NCI-H1092 treated with DMSO at 0.1 percent for 48 hours (cell line): ENCODE measurements at regions not wholly inside any gene's neighbourhood (a gene's known extent, or its start where the extent isn't known, plus 50 kb on each side); places are given as distances from the start of the nearest gene placed in this dataset.
"Not testable (repeated sequence)": the region's sequence is repeated elsewhere in the genome, so short reads cannot be mapped to it uniquely, and the experiment has no call there.

ENCODE experiments used
- DNase-seq: peaks from one replicate; lab custom pipeline; 2025; lab: John Stamatoyannopoulos, UW

DNA sequence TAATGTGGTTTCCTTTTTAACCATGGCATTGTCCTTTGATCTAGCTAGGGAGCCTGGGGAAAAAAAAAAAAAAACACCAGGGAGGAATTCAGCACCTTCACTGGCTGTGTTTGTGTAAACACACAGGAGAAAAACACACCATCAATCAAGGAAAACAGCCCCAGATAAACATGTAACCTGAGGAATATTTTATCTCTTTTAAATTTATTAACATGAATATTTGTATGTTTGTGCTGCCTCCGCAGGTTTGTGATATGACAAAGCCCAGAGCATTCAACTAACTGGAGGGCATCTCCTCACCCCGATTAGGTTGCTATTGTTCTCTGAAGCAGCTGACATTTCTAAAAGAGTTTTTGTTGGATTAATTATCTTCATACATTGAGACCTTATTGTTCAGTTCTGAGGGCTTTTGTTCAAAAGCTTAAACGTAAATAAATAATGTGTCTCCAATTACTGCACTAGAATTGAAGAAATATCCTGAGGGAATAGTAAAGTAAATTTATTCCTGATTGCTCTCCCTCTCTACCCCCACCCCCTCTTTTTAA lies 89.4 kb upstream of the SEMA3E start:
- DNase-seq = peak; percentile 28

DNA sequence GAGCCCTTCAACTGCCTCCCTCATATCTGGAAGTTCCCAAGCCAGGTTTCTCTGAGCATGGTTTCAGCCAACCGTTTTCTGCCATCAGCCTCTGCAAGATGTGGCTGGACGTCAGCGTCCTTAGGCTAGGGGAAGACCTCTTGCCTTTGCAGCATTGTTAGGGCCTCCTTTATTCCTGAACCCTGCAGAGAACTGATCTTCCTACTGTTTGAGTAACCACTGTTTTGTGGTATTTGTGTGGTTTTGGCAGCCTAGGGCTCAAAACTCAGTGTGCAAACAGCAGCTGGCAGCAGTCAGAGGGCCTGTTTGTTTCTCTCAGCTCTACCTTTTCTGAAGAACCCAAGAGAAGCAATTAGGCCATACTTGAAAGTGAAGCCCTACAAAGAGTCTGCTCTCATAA lies 83.4 kb upstream of the SEMA3E start:
- DNase-seq = no peak

DNA sequence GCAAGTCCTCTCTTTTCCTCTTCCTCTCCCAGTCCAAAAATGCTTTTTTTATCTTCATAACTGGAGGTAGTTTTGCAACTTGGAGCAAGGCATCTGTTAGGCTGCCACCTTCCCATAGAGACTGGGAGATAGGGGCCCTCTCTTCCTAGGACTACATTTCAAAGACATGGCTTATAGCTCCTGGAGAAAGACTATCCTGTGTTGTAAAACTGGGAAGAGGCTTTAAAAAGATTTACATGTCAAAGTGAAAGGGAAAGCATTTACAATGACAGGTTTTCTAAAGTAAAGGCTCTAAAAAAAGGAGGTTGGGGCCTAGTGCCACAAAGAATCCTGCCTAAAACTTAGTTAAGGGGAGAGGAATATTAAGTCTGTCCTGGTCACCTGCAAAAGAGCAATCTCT lies 82.2 kb upstream of the SEMA3E start:
- DNase-seq = no peak

DNA sequence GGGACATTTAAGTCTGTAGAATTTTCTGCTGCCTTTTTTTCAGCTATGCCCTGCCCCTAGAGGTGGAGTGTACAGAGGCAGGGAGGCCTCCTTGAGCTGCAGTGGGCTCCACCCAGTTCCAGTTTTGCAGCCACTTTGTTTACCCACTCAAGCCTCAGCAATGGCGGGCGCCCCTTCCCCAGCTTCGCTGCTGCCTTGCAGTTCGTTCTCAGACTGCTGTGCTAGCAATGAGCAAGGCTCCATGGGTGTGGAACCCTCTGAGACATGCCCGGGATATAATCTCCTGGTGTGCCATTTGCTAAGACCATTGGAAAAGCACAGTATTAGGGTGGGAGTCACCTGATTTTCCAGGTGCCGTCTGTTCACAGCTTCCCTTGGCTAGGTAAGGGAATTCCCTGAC lies 68.0 kb upstream of the SEMA3E start:
- not testable (repeated sequence) for DNase-seq

DNA sequence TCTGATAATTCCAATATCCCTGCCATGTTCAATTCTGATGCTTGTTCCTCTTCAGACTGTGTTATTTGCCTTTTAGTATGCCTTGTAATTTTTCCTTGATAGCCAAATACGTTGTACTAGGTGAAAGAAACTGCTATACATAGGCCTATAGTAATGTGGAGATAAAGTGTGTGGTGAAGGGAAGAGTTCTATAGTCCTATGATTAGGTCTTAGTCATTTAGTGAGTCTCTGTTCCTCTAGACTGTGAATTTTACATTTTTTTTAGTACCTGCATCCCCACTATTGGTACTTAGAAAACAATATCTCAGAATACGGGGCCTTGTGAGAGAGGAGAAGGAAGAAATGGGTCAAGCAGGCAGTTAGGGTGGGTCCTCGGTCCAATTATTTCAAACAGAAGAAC lies 59.6 kb upstream of the SEMA3E start:
- DNase-seq = no peak

DNA sequence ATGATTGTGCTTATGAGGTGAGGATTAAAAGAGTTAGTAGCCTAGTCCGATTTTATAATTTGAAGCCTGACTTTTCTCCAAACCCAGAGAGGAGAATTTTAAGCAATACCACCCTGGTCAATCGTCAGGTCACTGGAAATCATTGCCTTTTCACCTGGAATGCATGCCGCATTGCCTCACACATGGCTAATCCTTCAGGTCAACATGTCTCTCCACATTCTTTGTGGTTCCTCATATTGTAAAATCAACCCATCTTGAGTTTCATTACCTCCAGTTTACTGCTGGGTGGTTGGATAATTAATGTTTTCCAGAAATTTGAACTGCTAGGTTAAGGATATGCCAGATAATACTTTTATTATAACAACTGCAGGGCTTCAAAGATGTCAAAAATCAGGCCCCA lies 55.6 kb upstream of the SEMA3E start:
- no peak for DNase-seq

GRCh38 chr7:83702446-83702845 lies 53.5 kb upstream of the SEMA3E start:
- no peak for DNase-seq

DNA sequence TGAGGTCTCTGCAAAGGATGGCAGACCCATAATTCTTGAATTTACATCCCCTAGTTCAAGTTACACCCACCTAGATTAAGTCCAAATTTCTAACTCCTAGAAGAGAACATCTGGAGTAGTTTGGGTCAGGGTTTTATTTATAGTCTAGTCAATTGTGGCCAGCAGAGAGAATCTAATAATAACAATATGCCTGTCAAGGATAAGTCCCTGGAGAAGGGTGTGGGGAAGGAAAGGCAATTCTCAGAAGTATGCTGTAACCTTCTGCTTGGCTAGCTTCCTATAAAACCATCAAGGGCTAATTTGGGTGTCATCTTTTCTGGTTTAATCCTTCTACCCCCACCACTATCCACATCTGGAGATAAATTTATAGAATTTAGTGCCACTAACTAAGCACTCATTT lies 52.8 kb upstream of the SEMA3E start:
- DNase-seq = no peak
